SK-N-DZ (cell line): ENCODE measurements at regions not wholly inside any gene's neighbourhood (a gene's known extent, or its start where the extent isn't known, plus 50 kb on each side); places are given as distances from the start of the nearest gene placed in this dataset.
"Not testable (repeated sequence)": the region's sequence is repeated elsewhere in the genome, so short reads cannot be mapped to it uniquely, and the experiment has no call there.

Experiments
- DNase-seq: peaks from one replicate; pipeline ENCODE4 v3.0.0-alpha.2; 2015; ENCODE audit warnings: low spot score

DNA sequence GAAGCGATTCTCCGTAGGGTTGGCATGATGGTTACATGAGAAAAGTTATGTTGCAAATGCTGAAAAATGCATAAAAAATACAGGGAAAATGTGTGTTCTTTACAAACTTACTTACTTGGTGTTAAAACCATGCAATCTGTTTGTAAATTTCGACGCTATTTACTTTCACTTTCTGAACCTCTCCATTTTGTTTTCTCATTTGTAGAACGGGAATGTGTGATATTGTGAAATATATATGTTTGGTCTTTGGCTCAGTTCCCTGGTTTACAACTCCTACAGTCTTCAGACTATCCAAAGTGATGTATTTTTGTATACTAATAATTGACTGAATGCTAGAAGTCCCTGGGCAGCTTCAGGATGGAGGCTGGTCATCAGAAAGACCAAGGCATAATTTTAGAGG is 982.3 kb downstream of the ADGRL2 start:
- no peak for DNase-seq

GRCh38 chr1:82782599-82782998 is 981.9 kb downstream of the ADGRL2 start:
- DNase-seq = no peak

DNA sequence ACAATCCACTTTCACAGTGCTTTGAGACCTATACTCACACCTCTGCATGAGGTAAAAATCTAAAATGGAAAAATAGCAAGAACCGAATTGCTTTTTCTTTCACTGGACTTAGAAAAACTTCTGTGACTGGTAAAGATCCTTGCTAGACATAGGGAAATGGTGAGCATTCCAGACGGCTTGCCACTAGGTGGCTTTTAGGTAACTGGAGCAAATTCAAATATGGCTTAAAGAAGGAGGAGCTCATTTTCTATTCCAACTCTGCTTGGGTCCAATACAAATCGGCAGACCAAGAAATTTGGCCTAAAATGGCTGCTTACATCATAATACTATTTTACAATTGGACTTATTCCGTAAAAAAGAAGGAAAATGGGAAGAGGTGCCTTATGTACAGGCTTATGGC is 977.9 kb downstream of the ADGRL2 start:
- no peak for DNase-seq

DNA sequence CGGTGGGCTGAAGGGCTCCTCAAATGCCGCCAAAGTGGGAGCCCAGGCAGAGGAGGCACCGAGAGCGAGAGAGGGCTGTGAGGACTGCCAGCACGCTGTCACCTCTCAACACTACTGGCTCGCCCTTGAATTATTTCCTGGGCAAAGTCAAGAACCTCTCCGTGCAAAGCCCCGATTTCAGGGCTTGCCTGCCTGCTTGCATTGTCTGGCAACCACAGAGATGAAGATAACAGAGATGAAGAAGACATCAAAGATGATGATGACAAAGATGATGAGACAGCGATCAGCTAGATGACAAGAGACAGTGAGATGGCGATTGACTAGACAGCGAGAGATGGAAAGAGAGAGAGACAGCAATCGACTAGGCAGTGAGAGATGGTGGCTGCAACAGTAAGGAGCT is 976.5 kb downstream of the ADGRL2 start:
- DNase-seq = no peak

DNA sequence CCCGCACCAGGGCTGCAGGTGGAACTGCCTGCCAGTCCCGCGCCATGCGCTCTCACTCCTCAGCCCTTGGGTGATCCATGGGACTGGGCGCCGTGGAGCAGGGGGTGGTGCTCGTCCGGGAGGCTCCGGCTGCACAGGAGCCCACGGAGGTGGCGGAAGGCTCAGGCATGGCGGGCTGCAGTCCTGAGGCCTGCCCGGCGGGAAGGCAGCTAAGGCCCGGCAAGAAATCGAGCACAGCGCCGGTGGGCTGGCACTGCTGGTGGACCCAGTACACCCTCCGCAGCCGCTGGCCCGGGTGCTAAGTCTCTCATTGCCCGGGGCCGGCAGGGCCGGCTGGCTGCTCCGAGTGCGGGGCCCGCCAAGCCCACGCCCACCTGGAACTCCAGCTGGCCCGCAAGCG is 976.0 kb downstream of the ADGRL2 start:
- DNase-seq = not testable (repeated sequence)

DNA sequence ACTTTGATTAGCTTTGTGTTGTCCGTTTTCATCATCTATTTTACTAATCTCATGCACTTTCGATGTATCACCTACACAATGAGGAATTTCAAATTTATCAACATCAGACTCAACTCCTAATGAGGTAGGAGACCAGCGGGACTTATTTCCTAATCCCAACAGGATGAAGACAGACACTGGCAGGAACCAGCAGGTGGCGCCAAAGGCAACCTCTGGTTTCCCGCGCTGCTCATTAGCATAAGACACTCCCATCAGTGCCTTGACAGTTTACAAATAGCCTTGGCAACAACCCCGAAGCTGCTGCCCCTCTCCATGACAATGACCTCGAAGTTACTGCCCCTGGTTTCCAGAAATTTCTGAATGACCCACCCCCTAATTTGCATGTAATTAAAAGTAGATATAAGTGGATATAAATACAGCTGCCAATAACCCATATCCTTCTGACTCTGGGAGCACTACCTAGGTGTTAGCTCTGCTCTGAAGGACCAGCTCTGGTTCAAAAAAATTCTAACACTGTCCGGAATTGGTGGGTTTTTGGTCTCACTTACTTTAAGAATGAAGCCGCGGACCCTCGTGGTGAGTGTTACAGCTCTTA is 974.8 kb downstream of the ADGRL2 start:
- DNase-seq = peak; percentile 7

GRCh38 chr1:82762829-82763532 is 962.2 kb downstream of the ADGRL2 start:
- DNase-seq = no peak

GRCh38 chr1:82759035-82759434 is 958.3 kb downstream of the ADGRL2 start:
- DNase-seq = no peak

DNA sequence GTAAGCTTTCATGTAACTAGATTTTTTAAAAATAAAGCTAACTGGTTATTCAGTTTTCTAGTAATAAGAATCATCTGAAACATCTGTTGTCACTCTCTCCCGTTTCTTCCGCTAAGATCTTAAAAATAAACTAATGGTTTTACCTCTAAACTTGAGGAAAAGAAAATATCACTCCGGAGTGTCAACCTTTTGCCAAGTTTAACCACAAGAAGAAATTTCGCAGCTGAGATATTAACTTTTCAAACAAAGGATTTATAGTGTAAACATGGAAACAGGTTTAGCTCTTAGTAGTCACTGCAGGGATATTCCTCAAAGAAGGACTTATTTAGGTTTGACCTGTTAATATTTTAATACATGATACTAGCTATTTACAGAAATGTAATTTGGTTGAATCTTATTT is 954.9 kb downstream of the ADGRL2 start:
- DNase-seq = no peak

GRCh38 chr1:82755191-82755590 is 954.5 kb downstream of the ADGRL2 start:
- DNase-seq = no peak

GRCh38 chr1:82752046-82752445 is 951.3 kb downstream of the ADGRL2 start:
- DNase-seq = no peak

DNA sequence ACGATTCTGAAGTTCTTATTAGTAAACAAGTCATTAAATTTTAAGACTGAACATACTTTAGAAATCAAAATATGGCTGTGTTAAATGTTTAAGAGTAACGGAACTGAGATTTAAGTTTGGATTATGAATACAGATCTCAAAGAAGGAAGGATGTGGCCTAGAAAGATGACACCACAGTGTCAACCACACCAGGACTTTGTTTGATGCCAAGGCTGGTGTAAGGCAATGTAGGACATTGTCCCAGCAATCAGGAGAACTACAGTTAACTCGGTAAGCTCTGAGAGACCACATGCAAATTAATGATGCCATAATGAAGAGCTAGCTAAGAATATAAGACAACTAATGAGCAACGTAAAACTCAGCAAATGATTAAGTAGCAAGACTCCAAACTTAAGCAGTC is 932.9 kb downstream of the ADGRL2 start:
- DNase-seq = no peak

DNA sequence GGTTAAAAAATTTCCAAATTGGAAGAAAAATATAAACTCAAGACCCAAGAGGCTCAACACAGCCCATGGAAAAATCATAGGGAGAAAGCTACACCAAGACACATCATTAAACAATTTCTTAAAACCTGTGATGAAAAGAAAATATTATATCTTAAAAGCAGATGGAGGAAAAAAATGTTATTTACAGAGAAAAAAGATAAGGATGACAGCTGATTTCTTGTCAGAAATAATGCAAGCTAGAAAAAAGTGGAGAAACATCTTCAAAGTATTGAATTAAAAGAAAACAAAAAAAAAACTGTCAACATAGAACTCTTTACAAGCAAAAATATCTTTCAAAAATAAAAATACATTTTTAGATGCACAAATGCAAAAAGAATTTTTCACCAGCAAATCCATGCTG is 930.5 kb downstream of the ADGRL2 start:
- no peak for DNase-seq

DNA sequence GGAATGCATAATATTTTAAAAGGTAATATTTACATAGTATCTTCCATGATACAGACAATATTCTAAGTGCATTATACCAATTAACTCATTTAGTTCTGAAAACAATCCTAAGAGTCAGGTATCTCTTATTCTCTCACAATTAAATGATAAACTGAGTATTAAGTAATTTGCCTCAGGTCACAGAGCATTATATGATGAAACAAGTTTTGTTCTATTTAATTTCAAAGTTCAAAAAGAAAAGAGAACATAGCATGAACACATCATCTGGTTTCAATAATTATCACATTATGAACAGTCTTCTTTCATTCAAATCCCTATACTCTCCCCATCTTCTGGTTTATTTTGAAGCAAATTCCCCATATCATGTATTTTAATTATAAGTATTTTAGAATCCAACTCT is 927.5 kb downstream of the ADGRL2 start:
- no peak for DNase-seq

- DNase-seq = no peak
These were observed 923.5 kb downstream of the ADGRL2 start for GRCh38 chr1:82724246-82724645.

DNA sequence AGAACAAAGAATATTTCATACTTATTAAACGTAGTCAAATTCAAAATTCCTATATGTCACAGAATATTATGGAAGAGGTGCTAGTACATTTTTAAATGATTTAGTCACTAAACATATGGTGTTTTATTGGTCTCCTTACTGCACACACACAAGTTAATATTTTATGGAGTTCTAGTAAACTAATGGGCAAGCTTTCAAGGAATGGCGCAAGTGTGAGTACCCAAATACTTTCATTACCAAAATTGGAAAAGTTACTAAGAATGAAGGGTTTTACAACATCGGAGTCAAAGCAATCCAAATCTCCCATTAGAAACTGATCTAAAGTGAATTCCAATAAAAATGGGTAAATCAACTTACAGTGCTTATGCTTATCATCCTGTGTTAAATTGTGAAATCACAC is 921.9 kb downstream of the ADGRL2 start:
- DNase-seq = no peak

DNA sequence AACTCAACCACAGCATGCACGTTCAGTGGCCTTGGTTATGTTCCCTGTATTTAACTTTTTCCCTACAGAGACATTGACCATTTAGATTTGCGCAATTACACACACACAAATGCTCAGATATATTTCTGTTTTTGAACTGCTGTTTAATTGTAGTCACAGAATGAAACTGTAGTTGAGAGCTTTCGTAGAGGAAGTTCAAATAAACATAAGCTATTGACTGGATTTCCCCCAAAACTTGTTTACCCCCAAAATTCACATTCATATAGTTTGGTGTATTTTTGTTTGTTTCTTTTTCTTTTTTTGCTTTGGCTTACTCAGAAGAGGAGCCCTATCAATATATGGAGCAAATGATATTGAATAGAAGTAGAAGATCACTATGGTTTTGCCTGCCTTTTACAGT is 921.0 kb downstream of the ADGRL2 start:
- DNase-seq = no peak

- DNase-seq = no peak
These were observed 918.1 kb downstream of the ADGRL2 start for GRCh38 chr1:82718719-82719419.

DNA sequence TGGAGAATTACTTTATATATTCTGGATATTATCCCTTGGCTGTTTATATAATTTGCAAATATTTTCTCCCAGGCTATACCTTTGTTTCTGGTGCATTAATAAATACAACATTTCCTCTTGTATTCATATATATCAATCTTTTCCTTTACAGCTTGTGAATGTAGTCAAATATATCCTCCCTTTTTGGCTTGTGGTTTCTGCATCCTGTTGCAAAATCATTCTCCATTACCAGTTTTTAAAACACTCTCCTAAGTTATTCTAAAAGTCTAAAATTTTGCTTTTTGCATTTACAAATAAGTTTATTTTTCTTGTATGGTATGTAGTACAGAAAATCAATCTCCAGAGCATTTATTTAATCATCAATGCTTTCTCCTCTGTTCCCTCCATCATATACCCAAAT is 909.4 kb downstream of the ADGRL2 start:
- no peak for DNase-seq

DNA sequence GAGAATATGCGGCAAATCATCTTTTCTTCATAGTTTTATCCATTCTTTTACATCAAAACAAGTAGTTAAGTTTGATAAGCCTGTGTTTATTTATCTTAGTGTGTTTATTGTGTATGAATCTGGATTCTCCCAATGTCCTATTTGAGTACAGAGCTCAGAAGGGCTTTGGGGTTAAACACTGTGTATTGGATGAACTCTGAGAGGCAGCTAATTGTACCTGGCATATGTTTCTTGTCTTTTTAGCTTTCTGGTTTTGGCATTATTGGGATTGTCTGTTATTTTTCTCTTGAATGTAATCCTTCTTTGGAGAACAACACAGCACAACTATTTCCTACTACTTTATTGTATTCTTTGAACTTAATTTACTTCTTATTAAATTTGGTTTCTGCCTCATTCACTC is 906.9 kb downstream of the ADGRL2 start:
- peak; percentile 66 for DNase-seq

- no peak for DNase-seq
These were observed 906.0 kb downstream of the ADGRL2 start for GRCh38 chr1:82706741-82707140.

DNA sequence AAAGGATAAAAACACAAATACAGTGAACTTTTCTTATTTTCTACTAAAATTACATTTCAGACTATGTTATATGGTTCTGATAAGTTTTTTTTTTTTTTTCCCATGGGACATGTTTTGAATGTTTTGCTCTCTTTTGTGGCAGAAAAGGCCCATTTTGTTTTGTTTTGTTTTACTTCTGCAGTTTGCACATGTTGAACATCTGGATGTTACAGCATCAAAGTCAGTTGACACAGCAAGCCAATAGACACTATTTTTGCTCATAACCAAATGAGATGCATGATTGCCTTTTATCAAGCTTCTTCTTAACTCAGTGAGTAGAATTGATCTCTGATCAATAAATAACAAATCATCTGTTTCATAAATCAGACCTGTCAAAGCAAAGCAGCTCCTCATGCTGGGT is 904.2 kb downstream of the ADGRL2 start:
- no peak for DNase-seq

GRCh38 chr1:82704393-82704792 is 903.7 kb downstream of the ADGRL2 start:
- DNase-seq = no peak
